Activated CD4-positive, alpha-beta T cell treated with anti-CD3 and anti-CD28 coated beads, Interleukin-2, amount 50 U/mL, for 4 hours (primary cell): ENCODE measurements at regions not wholly inside any gene's neighbourhood (a gene's known extent, or its start where the extent isn't known, plus 50 kb on each side); places are given as distances from the start of the nearest gene placed in this dataset.

Experiments
- DNase-seq, 2 experiments: peaks; one replicate each; pipeline ENCODE4 v3.0.0-alpha.2; 2020

- DNase-seq = no peak
Measured at GRCh38 chr5:34570143-34570542, 86.0 kb upstream of the RAI14 start.

- DNase-seq = no peak
Measured at GRCh38 chr5:34570721-34571676, 85.1 kb upstream of the RAI14 start.

GRCh38 chr5:34571677-34572041 is 84.5 kb upstream of the RAI14 start:
- no peak for DNase-seq

- no peak for DNase-seq
Measured at GRCh38 chr5:34574936-34575467, 81.1 kb upstream of the RAI14 start.

GRCh38 chr5:34576891-34577666 is 79.0 kb upstream of the RAI14 start:
- no peak for DNase-seq

- no peak for DNase-seq
Measured at GRCh38 chr5:34578962-34579361, 77.2 kb upstream of the RAI14 start.

GRCh38 chr5:34580983-34581382 is 75.1 kb upstream of the RAI14 start:
- no peak for DNase-seq

GRCh38 chr5:34582371-34582770 is 73.8 kb upstream of the RAI14 start:
- no peak for DNase-seq

- no peak for DNase-seq
Measured at GRCh38 chr5:34583167-34583566, 73.0 kb upstream of the RAI14 start.

- DNase-seq = no peak
Measured at GRCh38 chr5:34584165-34584564, 72.0 kb upstream of the RAI14 start.

GRCh38 chr5:34585601-34586104 is 70.5 kb upstream of the RAI14 start:
- no peak for DNase-seq

- no peak for DNase-seq
Measured at GRCh38 chr5:34586117-34586885, 69.8 kb upstream of the RAI14 start.

- DNase-seq = no peak
Measured at GRCh38 chr5:34587355-34588241, 68.5 kb upstream of the RAI14 start.

- DNase-seq = no peak
Measured at GRCh38 chr5:34589832-34590231, 66.3 kb upstream of the RAI14 start.

GRCh38 chr5:34591723-34592122 is 64.4 kb upstream of the RAI14 start:
- no peak for DNase-seq

GRCh38 chr5:34597034-34598027 is 58.8 kb upstream of the RAI14 start:
- DNase-seq = no peak

GRCh38 chr5:34598177-34598794 is 57.8 kb upstream of the RAI14 start:
- DNase-seq = no peak

GRCh38 chr5:34599471-34600117 is 56.5 kb upstream of the RAI14 start:
- DNase-seq = no peak

- DNase-seq = no peak
Measured at GRCh38 chr5:34600118-34600493, 56.0 kb upstream of the RAI14 start.
